ENCODE measurements at regions not wholly inside any gene's neighbourhood (a gene's known extent, or its start where the extent isn't known, plus 50 kb on each side); places are given as distances from the start of the nearest gene placed in this dataset.
"Not testable (repeated sequence)": the region's sequence is repeated elsewhere in the genome, so short reads cannot be mapped to it uniquely, and the experiment has no call there.

GRCh38 chrX:40788698-40789097, 53.4 kb upstream of the MED14 start:
- not testable (repeated sequence) for DNase-seq

GRCh38 chrX:40792433-40792832, 57.1 kb upstream of the MED14 start:
- DNase-seq: no peak

- not testable (repeated sequence) for DNase-seq
Measured at GRCh38 chrX:40794829-40795130, 59.4 kb upstream of the MED14 start.

- DNase-seq: not testable (repeated sequence)
Measured at GRCh38 chrX:40799745-40800144, 64.4 kb upstream of the MED14 start.

- no peak for DNase-seq
Measured at GRCh38 chrX:40805404-40805803, 70.1 kb upstream of the MED14 start.

GRCh38 chrX:40806513-40807220, 71.3 kb upstream of the MED14 start:
- DNase-seq: no peak

- DNase-seq: no peak
Measured at GRCh38 chrX:40807384-40807783, 72.0 kb upstream of the MED14 start.

GRCh38 chrX:40808203-40808602, 72.9 kb upstream of the MED14 start:
- no peak for DNase-seq

GRCh38 chrX:40809210-40809609, 73.9 kb upstream of the MED14 start:
- DNase-seq: no peak

GRCh38 chrX:40815045-40815444, 79.7 kb upstream of the MED14 start:
- DNase-seq: not testable (repeated sequence)

- no peak for DNase-seq
Measured at GRCh38 chrX:40816906-40817305, 81.6 kb upstream of the MED14 start.

- no peak for DNase-seq
Measured at GRCh38 chrX:40818236-40818635, 82.9 kb upstream of the MED14 start.

GRCh38 chrX:40821780-40822179, 86.4 kb upstream of the MED14 start:
- DNase-seq: no peak

- DNase-seq: no peak
Measured at GRCh38 chrX:40827331-40827730, 92.0 kb upstream of the MED14 start.

GRCh38 chrX:40831750-40832149, 96.4 kb upstream of the MED14 start:
- no peak for DNase-seq

- no peak for DNase-seq
Measured at GRCh38 chrX:40832723-40833122, 97.4 kb upstream of the MED14 start.

GRCh38 chrX:40834225-40834624, 98.9 kb upstream of the MED14 start:
- no peak for DNase-seq

GRCh38 chrX:40835526-40835925, 100.2 kb upstream of the MED14 start:
- DNase-seq: no peak

GRCh38 chrX:40843643-40844042, 108.3 kb upstream of the MED14 start:
- DNase-seq: no peak

GRCh38 chrX:40844471-40844870, 109.1 kb upstream of the MED14 start:
- DNase-seq: no peak

GRCh38 chrX:40845331-40845911, 110.1 kb upstream of the MED14 start:
- no peak for DNase-seq

- DNase-seq: no peak
Measured at GRCh38 chrX:40849906-40850823, 114.8 kb upstream of the MED14 start.

- DNase-seq: no peak
Measured at GRCh38 chrX:40852586-40852985, 117.2 kb upstream of the MED14 start.
